ENCODE measurements at regions not wholly inside any gene's neighbourhood (a gene's known extent, or its start where the extent isn't known, plus 50 kb on each side); places are given as distances from the start of the nearest gene placed in this dataset.
"Not testable (repeated sequence)": the region's sequence is repeated elsewhere in the genome, so short reads cannot be mapped to it uniquely, and the experiment has no call there.

DNA sequence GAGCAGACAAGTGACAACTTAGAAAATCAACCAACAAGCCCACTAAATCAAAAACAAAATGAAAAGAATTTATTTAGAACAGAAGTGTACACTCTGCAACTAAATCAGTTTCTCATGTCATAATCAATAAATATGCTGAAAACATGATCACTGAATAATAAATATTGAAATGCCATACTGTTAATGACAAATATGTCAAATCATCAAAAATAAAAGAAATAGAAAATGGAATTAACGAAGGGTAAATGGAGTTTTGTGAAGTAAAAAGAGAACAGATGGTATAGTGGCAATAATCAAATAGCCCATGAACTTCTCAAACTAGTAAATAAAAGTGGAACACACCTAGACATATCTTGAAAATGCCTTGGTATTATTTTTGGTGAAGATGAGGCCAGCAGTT, 744.9 kb downstream of the TAF11L14 start:
- DNase-seq, result no peak

DNA sequence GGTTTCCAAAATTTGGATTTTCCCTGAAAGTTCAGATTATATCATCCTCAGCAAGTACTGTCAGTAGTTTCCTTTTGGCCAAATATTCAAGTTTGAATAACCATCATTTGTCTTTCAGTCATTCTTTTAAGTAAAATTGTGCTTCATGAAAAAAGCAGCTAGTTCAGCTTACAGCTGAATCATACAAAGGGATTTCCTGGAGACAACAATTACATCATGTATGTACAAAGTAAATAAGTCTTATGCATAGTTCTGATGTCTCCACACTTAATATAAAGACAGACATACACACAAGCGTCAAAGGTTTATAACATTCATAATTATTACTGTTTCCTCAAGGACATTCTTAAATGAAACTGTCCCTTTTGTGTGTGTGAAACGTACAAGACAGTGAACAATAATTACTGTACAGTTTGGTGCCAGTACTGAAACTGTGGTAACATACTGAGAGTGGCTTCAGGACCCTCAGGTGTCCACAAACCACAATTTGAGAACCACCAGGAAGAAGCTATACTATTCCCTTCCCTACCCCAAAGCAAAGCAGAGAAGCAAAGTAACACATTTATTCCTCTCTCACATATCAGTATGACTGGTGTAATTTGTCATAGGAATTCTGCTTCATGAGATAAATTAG, 746.6 kb downstream of the TAF11L14 start:
- no peak for DNase-seq

DNA sequence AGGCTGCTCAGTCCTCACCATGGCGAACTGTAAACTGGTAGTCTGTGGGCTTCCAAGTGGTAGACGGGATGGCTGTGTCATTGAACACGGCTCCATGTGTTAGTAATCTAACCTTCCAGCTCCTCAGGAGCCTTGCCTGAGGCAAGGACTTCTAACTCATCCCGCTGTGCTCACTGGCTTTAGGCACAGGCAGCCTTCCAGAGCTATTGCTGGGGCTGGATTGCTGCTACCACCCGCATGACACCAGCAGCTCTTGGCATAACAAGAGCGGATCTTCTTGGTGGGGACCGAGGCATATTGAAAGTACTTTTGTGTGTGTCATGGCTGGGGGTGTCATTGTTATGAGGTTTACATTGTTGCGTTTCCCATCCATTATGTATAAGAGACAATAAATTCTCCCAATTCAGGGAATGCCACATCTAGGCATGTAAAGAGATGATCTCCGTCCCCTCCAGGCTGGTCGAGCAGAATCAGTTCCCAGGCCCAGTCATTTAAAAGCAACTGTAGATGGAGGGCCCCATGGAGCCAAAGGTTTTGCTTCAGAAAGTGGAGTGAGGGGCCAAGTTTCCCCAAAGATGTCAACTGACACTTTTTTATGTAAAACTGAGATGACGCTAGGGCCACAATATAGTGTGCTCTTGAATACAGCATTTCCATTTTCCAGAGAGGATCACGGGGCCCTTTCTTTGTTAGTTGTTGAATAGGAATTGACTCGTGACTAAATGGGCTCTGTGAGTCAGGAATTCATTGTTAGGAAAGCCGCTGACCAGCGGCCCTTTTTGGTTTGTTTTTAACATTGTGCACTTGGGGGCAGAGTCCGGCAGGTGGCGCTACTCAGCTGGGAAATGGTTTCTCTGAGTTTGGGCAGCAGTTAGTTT, 759.5 kb downstream of the TAF11L14 start:
- peak; percentile 2 to 5 for DNase-seq

DNA sequence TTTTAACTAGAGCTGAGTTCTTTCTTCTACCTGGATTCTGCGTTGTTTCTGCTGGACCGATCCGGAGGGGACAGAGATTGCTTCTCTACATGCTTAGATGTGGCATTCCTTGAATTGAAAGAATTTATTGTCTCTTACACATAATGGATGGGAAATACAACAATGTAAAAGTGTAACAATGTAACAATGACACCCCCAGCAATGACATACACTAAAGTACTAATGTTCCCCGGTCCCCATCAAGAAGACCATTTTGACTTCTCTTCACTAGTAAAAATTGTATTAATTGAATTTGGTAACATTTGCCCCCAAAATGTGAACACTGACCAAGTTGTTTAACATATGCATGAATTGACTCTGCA, 760.2 kb downstream of the TAF11L14 start:
- DNase-seq, result no peak

DNA sequence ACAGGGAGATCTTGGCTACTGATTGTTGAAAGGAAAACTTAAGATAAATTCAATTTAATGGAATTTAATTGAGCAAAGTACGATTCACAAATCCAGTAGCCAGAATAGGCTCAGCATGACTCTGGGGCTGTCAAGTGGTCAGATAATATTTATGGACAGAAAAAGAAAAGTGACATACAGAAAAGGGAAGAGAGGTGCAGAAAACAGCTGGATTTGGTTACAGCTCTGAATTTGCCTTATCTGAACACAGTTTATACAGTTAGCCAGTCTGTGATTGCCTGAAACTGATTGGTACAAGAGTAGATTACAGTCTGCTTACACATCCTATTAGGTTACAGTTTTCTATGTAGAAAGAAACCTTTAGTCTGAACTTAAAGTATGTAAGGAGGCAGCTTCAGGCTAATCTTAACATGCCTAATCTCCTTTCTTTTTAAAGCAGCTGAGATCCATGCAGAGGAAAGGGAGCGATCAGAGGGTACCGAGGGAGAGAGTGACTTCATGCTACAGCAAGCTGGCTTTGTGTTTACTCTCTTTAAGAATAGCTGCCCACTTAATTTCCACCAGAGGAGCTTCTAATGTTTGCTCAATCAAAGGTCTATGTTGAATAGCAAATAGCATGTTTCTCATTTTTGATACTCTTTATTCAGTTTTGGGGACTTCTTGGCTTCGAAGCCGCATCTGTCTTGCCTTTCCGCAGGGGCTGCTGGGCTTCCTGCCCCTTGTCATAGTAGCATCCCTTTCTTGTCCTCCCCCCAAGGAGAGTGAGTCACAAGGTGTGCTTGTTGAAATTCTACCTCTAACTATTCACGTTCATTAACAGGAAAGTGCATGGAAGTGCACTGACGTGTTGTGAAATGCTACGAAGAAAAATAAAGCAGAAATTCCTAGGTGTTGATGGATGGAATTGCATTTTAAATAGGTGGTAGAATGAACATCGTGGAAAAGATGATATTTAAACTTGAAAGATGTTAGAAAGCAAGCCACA, 761.2 kb downstream of the TAF11L14 start:
- DNase-seq, result no peak

DNA sequence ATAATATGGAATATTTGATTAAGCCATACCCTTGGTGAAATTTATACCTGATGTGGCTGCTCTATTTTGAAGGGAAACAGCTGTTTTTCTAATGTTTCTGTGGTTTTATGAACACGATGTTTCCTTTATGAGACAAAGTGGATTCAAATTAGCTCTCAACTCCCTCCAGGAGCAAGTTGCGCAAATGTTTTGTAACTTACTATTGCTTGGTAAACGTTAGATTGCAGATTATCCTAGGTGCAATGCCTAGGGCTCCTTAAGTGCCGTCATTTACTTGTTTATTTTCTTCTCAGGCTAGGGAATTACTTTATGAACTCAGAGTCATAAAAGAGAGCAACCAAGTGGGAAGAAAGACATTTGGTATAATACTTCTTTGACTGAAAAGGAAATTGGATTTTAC, 763.1 kb downstream of the TAF11L14 start:
- no peak for DNase-seq

DNA sequence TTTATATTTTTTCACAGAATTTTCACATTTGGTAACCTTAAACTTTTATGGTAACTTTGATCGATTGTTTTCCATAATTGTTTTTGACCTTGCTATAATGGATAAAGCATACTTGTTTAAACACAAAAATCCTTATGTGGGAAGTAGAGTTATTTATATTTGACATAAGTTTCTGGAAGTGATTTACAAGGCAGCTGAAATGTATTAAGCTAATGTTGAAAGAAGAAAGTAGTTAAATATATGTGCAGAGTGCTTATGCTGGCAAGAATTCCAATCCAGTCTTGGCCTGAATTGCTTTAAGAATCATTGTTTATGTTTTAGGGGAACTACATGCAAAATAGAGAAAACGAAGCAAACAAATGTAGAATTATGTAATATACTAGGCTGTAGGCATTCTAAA, 763.6 kb downstream of the TAF11L14 start:
- DNase-seq, result no peak

DNA sequence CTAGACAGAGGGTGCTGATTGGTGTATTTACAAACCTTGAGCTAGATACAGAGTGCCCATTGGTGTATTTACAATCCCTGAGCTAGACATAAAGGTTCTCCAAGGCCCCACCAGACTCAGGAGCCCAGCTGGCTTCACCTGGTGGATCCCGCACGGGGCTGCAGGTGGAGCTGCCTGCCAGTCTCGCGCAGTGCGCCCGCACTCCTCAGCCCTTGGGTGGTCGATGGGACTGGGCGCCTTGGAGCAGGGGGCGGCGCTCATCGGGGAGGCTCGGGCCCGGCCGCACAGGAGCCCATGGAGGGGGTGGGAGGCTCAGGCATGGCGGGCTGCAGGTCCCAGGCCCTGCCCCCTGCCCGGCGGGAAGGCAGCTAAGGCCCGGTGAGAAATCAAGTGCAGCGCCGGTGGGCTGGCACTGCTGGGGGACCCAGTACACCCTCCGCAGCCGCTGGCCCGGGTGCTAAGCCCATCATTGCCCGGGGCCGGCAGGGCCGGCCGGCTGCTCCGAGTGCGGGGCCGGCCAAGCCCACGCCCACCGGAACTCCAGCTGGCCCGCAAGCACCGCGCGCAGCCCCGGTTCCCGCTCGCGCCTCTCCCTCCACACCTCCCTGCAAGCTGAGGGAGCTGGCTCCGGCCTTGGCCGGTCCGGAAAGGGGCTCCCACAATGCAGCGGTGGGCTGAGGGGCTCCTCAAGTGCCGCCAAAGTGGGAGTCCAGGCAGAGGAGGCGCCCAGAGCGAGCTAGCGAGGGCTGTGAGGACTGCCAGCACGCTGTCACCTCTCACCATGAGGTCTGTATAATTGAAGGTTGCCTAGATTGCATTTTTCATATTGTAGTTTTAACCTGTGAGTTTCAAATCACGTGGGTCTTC, 765.4 kb downstream of the TAF11L14 start:
- not testable (repeated sequence) for DNase-seq

DNA sequence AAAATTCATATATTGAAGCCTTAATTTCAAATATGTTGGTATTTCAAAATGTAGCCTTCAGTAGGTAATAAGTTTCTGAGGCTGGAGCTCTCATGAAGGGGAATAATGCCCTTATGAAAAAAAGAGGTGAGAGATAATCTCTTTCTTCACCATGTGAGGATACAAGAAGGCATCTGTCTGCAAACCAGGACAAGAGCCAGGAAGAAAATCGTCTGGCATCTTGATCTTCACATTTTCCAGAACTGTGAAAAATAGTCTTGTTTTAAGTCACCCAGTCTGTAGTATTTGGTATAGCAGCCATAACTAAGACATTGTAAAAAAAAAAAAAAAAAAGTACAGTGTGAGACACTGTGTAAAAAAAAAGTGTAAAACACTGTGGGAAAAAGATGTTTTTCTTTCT, 768.9 kb downstream of the TAF11L14 start:
- DNase-seq, result no peak

DNA sequence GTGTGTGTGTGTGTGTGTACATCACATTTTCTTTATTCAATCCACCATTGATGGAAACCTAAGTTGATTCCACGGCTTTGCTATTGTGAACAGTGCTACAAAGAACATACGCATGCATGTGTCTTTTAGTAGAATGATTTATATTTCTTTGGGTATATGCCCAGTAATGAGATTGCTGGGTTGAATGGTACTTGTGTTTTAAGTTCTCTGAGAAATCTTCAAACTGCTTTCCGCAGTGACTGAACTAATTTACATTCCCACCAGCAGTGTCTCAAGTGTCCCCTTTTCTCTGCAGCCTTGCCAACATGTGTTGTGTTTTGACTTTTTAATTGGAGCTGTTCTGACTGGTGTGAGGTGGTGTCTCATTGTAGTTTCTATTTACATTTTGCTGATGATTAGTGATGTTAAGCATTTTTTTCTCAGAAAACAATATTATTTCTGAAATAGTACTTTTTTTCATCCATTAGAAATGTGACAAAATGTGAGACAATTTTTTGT, 769.7 kb downstream of the TAF11L14 start:
- no peak for DNase-seq

DNA sequence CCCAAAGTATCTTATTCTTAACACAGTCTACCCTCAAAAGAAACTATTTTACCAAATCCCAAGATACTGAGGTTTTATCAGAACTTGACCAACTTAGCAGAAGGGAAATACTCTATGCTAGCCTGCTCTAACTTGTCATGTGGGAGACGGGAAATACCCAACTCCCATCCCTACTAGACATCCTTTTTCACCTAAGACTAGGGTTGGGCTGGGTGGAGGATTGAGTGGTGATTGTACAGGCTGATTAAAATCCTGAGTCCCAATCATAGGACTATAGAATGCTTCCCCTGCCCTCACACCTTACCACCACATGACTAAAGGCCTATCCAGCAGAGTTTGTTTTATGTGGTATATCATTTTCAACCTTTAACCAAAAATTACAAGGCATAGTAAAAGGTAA, 786.5 kb downstream of the TAF11L14 start:
- DNase-seq, result no peak

DNA sequence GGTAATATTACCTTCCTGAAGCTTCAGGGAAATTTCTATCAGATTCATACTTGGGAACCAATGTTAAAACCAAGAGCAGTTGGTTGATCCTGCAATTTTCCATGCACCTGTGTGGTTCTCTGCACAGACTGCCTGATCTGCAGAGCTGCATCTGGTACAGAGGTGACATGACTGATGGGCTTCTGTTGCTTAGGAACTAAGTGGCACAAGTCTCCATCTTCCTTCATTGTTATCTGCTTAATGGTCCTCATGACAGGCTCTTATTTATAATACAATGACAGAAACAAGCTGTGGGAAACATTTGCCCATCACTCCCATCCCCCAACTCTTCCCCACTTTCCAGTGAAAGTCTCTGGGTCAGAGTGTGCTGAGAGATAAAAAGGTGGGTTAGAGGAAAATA, 799.1 kb downstream of the TAF11L14 start:
- no peak for DNase-seq

DNA sequence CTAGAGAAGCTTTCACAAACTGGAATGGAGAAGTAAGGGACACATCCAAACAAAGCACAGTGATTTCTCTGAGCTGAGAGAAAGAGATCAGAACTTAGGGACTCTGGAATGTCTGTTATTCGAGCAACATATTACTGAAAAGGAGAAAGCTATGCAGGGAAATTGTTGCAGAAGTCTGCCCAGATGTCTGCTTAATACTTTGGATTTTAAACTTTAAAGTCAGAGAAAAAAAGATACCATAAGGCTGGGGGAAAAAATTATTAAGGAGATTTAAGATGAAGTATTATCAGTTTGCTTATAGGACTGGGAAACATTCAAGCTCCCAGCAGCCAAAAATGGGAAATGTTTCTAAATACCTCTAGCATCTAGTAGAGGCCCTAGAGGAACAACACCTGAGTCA, 803.9 kb downstream of the TAF11L14 start:
- no peak for DNase-seq

DNA sequence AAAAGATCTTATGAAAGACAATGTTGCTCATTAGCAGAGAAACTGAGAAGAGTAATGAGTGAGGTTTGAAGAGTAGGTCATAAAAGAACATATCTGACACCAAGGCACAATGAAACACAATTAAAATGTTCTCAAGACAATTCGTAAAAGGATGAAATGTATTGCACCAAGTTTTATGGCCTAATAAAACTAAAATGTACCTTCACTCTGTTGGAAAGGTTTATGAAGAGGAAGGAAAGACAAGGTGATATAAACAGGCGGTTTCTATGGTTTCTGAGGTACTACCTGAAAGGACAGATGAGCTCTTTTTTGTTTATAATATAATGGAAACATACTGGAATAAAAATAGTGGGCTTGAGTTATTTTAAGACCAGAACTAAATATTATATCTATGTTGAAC, 821.3 kb downstream of the TAF11L14 start:
- DNase-seq, result no peak

DNA sequence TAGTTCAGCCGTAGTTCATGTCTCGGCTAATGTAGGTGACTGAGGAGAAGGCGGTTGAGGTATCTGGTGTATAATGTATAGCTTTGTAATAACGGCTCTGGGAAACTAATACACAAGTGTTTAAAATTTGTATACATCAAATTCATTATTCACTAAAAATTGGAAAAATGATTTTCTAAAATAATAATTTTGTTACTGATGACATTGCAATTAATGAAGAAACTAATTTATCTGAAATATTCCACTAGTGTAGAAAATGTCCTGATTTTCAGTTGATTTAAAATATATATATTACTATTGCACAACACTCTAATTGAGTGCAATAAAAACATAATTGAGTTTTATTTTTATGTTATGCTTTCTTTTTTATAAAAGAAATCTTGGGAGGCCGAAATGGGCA, 823.0 kb downstream of the TAF11L14 start:
- no peak for DNase-seq

DNA sequence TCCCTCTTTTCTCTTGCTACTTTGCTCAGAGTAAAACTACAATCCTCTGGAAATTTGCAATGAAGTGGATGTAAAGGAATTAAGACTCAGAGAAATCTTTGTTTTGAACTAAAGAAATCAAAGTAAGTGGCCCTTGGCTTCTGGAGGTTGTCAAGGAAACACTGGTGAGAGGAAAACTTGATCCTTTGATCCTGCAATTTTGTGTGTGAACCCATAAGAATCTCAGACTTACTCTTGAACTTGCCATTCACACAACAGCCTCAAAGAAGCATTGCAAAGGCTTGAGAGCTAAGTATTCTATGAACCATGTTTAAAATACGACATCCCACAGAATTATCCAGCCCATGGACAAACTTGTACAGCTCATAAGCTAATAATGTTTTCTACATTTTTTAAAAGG, 827.5 kb downstream of the TAF11L14 start:
- DNase-seq, result no peak

DNA sequence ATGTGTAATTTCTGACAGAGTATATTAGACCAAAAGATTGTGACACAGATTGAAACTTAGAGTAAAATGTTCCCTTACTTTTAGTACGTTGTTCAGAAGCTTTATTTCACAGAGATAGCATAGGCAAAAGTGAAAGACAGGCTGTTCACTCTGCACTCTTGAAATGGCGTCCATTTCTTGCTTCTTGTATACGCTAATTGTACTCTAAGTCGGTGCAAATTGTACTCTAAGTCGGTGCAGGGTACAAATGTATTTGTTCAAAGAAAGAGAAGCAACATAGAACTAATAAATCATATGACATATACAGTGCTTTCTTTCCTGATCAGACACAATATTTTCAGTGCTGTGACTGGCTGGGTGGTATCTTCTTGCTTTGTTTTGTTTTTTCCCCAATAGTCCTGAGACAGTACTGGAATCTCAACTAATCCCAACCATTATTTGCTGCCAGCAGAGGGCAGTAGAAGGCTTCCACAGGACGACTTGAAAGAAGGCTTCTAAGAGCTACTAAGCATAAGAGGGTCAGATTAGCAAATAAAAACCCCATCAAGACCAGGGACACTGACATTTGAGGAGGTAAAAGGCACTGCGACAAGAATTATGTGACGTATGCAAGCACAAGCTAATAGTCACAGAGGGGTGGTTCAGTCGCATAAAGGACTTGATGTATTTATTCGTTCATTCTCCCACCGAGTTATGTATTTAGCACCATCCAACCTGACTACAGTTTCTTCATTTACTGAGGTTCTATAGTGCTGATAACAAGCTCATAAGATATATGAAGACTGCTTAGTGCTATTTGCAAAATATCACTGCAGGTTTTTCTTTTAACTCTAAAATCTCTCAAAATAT, 831.8 kb downstream of the TAF11L14 start:
- peak in 1 of 2 donors; percentile 0 for DNase-seq

DNA sequence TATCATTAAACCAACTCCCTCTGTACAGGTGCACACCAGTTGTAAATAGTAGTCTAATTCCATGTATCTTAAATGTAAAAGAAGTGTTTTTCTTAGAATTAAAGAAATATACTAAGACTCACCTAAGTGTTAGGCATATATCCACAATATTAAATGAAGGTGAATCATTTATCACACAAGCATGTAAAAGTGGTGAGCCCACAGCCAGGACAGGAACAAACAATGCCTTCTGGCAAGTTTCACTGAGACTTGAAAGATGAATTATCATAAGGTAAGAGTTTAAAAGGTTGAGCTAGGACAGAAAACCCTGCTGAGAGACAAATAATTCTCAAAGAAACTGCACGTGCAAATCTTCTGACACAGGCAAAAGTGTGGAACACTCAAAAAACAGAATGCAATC, 832.5 kb downstream of the TAF11L14 start:
- no peak for DNase-seq

DNA sequence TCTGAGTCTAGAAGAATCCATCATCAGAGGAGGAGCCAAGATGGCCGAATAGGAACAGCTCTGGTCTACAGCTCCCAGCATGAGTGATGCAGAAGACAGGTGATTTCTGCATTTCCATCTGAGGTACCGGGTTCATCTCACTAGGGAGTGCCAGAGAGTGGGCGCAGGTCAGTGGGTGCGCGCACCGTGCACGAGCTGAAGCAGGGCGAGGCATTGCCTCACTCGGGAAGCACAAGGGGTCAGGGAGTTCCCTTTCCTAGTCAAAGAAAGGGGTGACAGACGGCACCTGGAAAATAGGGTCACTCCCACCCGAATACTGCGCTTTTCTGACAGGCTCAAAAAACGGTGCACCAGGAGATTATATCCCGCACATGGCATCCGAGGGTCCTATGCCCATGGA, 837.5 kb downstream of the TAF11L14 start:
- DNase-seq, result not testable (repeated sequence)

DNA sequence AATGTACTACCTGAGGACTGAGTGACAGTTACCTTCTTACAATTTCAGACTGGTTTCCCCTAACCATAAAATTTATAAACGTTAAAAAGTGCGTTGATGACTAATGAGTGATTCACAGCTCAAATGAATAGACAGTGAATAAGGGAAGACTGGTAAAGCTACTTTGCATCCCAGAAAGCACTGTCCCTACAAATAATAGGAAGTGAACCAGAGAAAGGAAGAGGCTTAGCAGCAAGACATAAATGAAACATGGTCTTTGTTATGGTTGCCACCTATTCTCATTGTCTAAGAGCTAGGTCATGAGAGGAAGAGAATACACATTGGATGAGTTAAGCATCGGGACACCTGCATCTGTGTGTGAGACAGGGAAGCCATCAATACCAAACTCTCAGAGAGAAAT, 849.2 kb downstream of the TAF11L14 start:
- no peak for DNase-seq

DNA sequence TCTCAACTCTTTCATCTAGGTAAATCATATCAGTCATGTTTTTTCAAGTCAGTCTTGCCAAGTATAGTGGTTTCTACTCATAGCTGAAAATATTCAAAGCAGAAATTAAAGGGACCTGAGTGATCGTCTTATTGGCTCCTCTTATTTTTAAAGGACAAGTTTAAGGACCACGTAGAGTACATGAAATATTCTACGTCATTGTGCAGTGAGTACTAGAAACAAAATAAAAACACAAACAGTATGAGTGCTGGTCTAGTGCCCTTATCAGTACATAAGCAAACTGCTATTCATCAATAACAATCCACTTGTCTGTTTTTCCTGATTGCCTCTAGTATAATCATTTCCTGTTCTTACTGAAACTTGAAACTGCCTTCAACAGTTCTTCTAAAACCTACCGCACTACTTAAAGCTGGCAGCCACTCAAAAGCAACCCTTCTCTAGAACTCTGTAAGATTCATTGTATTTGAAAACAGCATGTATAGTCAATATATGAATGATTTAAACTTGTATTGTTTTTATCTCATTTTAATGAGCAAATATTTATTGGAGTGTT, 853.7 kb downstream of the TAF11L14 start:
- DNase-seq, result no peak

Data from activated CD4-positive, alpha-beta T cell treated with anti-CD3 and anti-CD28 coated beads for 4 hours (primary cell).